Motor neuron (in vitro differentiated cells): ENCODE measurements at regions not wholly inside any gene's neighbourhood (a gene's known extent, or its start where the extent isn't known, plus 50 kb on each side); places are given as distances from the start of the nearest gene placed in this dataset.

Experiments
- ATAC-seq, 8 experiments: fragments of 200-7000 bp; cut with Tn5 transposase; replicated peaks in 6 of 8; 2 replicates each; pipeline ENCODE4 v1.8.0; 2021; ENCODE audit warnings: mild to moderate bottlenecking in 8 of 8, moderate library complexity in 8 of 8
- H3K27ac ChIP-seq, 2 donors: fragments of 250-450 bp; sonication (Bioruptor Pico); 2 replicates each; pipeline ENCODE4 v1.9.0; 2021; ENCODE audit warnings: antibody characterized with exemption in 2 of 2, mild to moderate bottlenecking in 2 of 2, moderate library complexity in 1 of 2
- H3K4me1 ChIP-seq, 2 donors: fragments of 250-450 bp; sonication (Bioruptor Pico); replicated peaks in 1 of 2; 2 replicates each; pipeline ENCODE4 v1.6.1; 2021; ENCODE audit warnings: antibody characterized with exemption in 2 of 2, mild to moderate bottlenecking in 2 of 2, moderate library complexity in 1 of 2
- H3K4me3 ChIP-seq, 5 donors: fragments of 250-450 bp; sonication (Bioruptor Pico); 2 replicates each; pipeline ENCODE4 v1.9.0; 2021; ENCODE audit warnings: antibody characterized with exemption in 5 of 5, mild to moderate bottlenecking in 5 of 5, moderate library complexity in 4 of 5
- WGBS, 10 experiments: fragments of 450-650 bp; shearing (Covaris generic); methylation state at CpG; one replicate each; pipeline ENCODE4 v1.0.0; 2022; 5-methylcytosine and 5-hydroxymethylcytosine counted together
- in situ Hi-C, 9 experiments: fragments of 400-800 bp; cut with MboI; loops; one replicate each; pipeline ENCODE4 v1.15.0; 2021; ENCODE audit warnings: low sequenced_read_pairs in 9 of 9, low pct_unique_long_range_greater_than_20kb in 2 of 9; ENCODE audit not compliant: unreplicated experiment in 9 of 9

- ATAC-seq: no peak
- Histone ChIP-seq H3K4me3 (no peak overlapping the region), H3K4me1 (no peaks in the 10 kb centered on the region), H3K27ac (no peak overlapping the region)
- in situ Hi-C loops: no loop called here
- 40 to 100% (median 88%) methylated on average over 1 of the region's 1 CpG; no CpG with 5 or more reads in 4 of the 10 experiments for WGBS, 10 experiments
Observed at GRCh38 chr16:64421515-64421914, 700.3 kb downstream of the CDH11 start.

DNA sequence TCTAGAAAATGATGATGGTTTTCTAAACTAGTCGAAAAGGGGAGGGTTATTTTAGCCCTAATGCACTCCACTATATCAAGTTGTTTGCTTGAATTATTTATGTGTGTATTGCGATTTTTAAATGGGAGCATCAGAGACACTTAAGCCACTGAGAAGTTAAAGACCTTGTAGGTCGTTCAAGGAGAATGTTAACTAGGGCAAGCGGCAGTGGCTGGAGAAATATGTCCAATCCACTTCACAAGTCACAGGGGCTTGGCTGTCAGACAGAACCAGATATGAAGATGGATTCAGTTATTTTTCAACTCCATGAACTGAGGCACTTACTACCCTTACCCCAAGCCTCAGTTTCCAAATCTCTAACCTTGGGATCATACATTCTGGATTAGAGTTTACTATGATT is 702.0 kb downstream of the CDH11 start:
- in situ Hi-C loops: no loop called here
- H3K4me3 ChIP-seq: no peak overlapping the region
- no peaks in the 10 kb centered on the region for H3K4me1 ChIP-seq
- WGBS, 10 experiments: 69 to 100% (median 92%) methylated on average over 1 to 4 of the region's 4 CpGs
- H3K27ac ChIP-seq: no peak overlapping the region
- ATAC-seq: no peak

DNA sequence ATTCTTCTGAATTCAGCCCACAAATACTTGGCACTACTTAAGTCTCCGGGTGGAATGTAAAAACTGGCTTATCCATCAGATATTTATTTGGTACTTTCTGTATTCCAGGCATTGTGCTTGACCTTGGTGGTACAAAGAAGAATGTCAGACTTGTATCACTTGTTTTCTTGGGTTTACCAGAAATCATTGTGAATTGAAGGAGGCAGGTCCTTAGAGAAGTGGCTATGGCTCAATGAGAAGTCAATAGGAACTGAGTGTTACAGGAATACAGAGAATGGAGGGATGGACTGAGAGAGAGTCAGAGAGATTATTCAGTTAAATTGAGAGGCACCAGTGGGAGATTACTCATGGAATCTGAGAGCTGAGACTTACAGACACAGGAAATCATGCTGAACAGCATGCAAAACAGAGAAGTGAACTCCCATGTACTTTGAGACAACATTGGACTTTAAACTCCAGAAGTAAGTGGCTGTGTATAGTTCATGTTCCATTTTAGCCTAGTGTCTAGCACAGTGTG is 704.1 kb downstream of the CDH11 start:
- in situ Hi-C loops: no loop called here
- H3K27ac ChIP-seq: no peak overlapping the region
- 0 to 100% (median 40%) methylated on average over 1 of the region's 1 CpG; no CpG with 5 or more reads in 4 of the 10 experiments for WGBS, 10 experiments
- no peaks in the 10 kb centered on the region for H3K4me1 ChIP-seq
- H3K4me3 ChIP-seq: no peak overlapping the region
- peak in 2 of 8 experiments; percentile 77 to 87 for ATAC-seq

DNA sequence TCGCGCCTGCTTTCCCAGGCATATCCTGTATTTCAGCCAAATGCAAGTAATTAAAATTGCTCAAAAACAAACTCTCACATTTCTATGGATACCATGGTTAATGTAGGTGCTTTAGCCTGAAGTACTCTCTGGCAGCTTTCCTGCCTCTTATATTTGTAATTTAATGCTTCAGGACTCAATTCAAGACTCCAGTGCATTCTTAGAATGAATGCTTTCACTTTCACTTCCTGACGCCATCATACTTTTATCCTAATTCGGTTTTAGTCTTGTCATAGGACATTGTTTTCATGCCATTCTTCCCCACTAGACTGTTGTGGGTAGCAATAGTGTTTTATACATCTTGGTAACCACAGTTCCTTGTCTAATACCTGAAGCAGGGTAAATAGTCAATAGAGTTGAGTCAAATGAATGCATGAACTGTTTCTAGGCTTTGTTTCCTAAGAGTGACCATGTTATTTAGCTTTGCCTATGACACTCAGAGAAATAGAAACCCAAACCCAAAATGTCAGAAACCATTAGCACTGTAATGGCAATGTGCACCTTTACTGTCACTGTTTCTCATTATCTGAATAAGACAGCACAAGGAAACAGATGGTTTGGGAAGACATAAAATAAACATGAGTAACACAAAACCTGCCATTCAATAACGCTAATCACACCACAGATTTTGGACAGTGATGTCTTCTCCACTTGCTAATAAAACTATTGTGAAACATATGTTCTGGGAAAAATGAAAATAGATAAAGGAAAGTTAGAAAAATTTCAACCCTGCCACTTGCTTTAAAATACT is 705.5 kb downstream of the CDH11 start:
- ATAC-seq: peak in 2 of 8 experiments; percentile 16 to 60
- in situ Hi-C loops: no loop called here
- 20 to 100% (median 80%) methylated on average over 1 to 5 of the region's 5 CpGs; no CpG with 5 or more reads in 1 of the 10 experiments for WGBS, 10 experiments
- H3K4me1 ChIP-seq: no peaks in the 10 kb centered on the region
- no peak overlapping the region for H3K4me3 ChIP-seq
- H3K27ac ChIP-seq: no peak overlapping the region

DNA sequence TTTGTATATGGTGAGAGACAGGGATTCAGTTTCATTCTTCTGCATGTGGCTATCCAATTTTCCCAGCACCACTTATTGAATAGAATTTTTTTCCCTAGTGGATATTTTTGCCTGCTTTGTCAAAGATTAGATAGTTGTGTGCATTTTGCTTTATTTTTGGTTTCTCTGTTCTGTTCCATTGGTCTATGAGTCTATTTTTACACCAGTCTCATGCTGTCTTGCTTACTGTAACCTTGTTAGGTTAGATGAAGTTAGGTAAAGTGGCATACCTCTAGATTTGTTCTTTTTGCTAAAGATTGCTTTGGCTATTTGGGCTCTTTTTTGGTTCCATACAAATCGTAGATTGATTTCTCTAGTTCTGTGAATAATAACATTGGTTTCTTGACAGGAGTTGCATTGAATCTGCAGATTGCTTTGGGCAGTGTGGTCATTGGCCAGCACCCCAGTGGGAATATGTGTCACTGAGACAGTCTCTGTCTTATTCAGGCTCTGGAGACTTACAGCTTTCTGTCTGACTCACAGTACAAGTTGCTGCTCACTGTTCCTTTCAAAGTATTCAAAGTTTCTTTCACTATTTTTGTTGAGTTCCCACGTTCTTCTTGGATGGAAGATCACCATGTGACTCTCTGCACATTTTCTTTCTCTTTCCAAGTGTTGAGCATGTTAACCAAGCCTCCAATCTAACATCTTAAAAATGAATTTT is 709.1 kb downstream of the CDH11 start:
- H3K4me1 ChIP-seq: no peaks in the 10 kb centered on the region
- no peak overlapping the region for H3K27ac ChIP-seq
- WGBS, 10 experiments: 7 to 96% (median 47%) methylated on average over 1 to 2 of the region's 2 CpGs
- in situ Hi-C loops: no loop called here
- H3K4me3 ChIP-seq: no peak overlapping the region
- ATAC-seq: peak in 2 of 8 experiments; percentile 76 to 83

- 57 to 100% (median 90%) methylated on average over 1 of the region's 1 CpG; no CpG with 5 or more reads in 2 of the 10 experiments for WGBS, 10 experiments
- no peak overlapping the region for H3K4me3 ChIP-seq
- H3K4me1 ChIP-seq: peaks cover 0 to 6% of the 10 kb centered on the region in 2 donors
- no peak for ATAC-seq
- in situ Hi-C loops: no loop called here
- no peak overlapping the region for H3K27ac ChIP-seq
Observed at GRCh38 chr16:64410306-64410705, 711.6 kb downstream of the CDH11 start.

- WGBS, 10 experiments: 30 to 95% (median 71%) methylated on average over 1 to 4 of the region's 4 CpGs; no CpG with 5 or more reads in 1 of the 10 experiments
- no peak overlapping the region for H3K27ac ChIP-seq
- in situ Hi-C loops: no loop called here
- no peak overlapping the region for H3K4me3 ChIP-seq
- H3K4me1 ChIP-seq: peaks cover 0 to 6% of the 10 kb centered on the region in 2 donors
- ATAC-seq: no peak
Observed at GRCh38 chr16:64409783-64410210, 712.1 kb downstream of the CDH11 start.

GRCh38 chr16:64408699-64409098 is 713.2 kb downstream of the CDH11 start:
- Histone ChIP-seq H3K27ac (no peak overlapping the region), H3K4me3 (no peak overlapping the region), H3K4me1 (peaks cover 0 to 6% of the 10 kb centered on the region in 2 donors)
- no peak for ATAC-seq
- 33 to 100% (median 67%) methylated on average over 1 of the region's 1 CpG; no CpG with 5 or more reads in 3 of the 10 experiments for WGBS, 10 experiments
- in situ Hi-C loops: no loop called here

DNA sequence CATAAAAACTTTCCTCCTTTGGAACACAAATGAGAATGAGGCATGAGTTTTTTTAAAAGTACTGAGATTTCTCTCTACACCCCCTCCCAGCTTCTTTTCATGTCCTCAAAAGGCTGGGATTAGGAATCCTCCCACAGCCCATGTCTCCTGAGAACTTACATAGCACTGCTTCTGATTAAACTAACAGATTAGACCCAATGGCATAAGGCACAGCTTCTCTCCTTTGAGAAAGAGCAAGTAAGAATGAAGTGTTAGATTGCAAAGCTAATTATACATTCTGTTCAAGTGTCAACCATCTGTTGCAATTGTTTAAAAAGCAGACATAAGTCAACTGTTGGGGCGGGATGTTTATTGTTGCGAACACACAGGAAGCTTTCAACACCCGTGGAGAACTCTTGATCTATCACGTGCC is 715.1 kb downstream of the CDH11 start:
- peak in 6 of 8 experiments; percentile 28 to 89 (median 84) for ATAC-seq
- in situ Hi-C loops: no loop called here
- WGBS, 10 experiments: 32 to 83% (median 54%) methylated on average over 2 to 4 of the region's 4 CpGs; no CpG with 5 or more reads in 3 of the 10 experiments

GRCh38 chr16:64403352-64403751 is 718.5 kb downstream of the CDH11 start:
- WGBS, 10 experiments: 88 to 100% (median 100%) methylated on average over 1 of the region's 1 CpG; no CpG with 5 or more reads in 2 of the 10 experiments
- Histone ChIP-seq H3K27ac (no peak overlapping the region), H3K4me1 (peaks cover 0 to 6% of the 10 kb centered on the region in 2 donors), H3K4me3 (no peak overlapping the region)
- ATAC-seq: no peak
- in situ Hi-C loops: no loop called here

More for the DNA sequence above, 715.1 kb downstream of the CDH11 start:
- Histone ChIP-seq H3K4me1 (peaks cover 0 to 6% of the 10 kb centered on the region in 2 donors), H3K27ac (no peak overlapping the region), H3K4me3 (no peak overlapping the region)

DNA sequence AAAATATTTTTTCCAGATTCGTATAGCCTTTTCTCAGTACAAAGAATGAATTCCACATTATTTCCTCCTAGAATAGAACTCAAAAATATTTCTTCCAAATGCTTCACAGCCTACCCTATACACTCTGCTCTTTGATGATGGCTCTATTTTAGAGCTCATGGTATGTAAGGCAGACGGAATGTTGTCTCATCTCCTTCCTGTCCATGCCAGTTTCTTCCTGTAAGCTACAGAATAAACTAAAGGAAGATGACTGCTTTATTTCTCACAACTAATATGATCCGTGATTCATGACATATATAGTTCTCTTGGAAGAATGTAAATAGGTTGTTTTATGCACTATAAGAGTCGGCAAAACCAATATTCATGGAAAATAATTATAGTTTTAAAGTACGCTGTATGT is 723.1 kb downstream of the CDH11 start:
- H3K4me1 ChIP-seq: no peaks in the 10 kb centered on the region
- ATAC-seq: no peak
- H3K27ac ChIP-seq: no peak overlapping the region
- 34 to 94% (median 78%) methylated on average over 2 to 5 of the region's 5 CpGs for WGBS, 10 experiments
- H3K4me3 ChIP-seq: no peak overlapping the region
- in situ Hi-C loops: no loop called here

DNA sequence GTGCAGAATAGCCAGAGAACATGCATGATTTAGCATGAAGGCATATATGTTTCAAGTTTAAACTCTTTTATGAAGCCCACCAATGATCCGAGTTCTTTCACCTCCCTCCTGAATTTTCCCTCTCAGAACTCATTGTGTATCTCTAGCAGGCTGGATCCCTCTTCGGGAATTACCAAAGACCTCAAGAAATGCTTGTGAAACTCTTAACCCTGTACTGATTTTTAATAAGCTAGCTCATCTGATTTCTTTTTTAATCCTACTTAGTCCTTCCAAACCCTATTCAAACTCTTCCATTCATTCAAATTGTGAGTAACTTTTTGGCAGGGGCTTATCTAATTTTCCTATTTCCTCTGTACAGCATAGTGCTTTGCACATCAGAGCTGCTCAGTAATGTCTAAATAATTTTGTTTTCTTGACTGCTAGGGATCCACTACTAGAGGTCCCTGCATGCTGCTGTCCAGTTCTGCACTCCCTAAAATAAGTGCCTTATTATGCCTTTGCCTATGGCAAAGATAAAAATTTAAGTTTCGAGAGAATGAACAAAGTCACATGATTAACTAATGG is 723.8 kb downstream of the CDH11 start:
- no peak for ATAC-seq
- H3K27ac ChIP-seq: no peak overlapping the region
- no peak overlapping the region for H3K4me3 ChIP-seq
- in situ Hi-C loops: no loop called here
- H3K4me1 ChIP-seq: no peaks in the 10 kb centered on the region
- 50 to 100% (median 68%) methylated on average over 1 to 3 of the region's 3 CpGs; no CpG with 5 or more reads in 1 of the 10 experiments for WGBS, 10 experiments

GRCh38 chr16:64397042-64397441 is 724.8 kb downstream of the CDH11 start:
- ATAC-seq: no peak
- in situ Hi-C loops: no loop called here
- Histone ChIP-seq H3K27ac (no peak overlapping the region), H3K4me1 (no peaks in the 10 kb centered on the region), H3K4me3 (no peak overlapping the region)
- 88 to 100% (median 100%) methylated on average over 2 to 3 of the region's 3 CpGs; no CpG with 5 or more reads in 5 of the 10 experiments for WGBS, 10 experiments
